GM21786 (cell line): ENCODE measurements at regions not wholly inside any gene's neighbourhood (a gene's known extent, or its start where the extent isn't known, plus 50 kb on each side); places are given as distances from the start of the nearest gene placed in this dataset.

Source experiments
- ATAC-seq: cut with Tn5 transposase; IDR thresholded peaks from one replicate; pipeline ENCODE4 v1.9.1; 2021; ENCODE audit not compliant: unreplicated experiment

DNA sequence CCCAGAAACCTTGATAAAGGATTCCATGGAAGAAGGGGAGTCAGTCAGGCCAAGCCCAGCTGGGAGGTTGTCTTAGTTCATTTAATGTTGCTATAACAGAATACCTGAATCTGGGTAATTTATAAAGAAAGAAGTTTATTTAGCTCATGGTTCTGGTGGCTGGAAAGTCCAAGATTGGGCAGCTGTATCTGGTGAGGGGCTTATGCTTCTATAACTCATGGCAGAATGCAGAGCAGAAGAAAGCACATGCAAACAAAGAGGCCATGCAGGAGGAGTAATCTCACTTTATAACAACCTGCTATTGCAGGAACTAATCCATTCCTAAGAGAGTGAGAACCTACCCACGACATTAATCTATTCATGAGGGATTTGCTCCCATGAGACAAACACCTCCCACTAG lies 54.2 kb upstream of the ANKRD1 start:
- ATAC-seq, result no peak

DNA sequence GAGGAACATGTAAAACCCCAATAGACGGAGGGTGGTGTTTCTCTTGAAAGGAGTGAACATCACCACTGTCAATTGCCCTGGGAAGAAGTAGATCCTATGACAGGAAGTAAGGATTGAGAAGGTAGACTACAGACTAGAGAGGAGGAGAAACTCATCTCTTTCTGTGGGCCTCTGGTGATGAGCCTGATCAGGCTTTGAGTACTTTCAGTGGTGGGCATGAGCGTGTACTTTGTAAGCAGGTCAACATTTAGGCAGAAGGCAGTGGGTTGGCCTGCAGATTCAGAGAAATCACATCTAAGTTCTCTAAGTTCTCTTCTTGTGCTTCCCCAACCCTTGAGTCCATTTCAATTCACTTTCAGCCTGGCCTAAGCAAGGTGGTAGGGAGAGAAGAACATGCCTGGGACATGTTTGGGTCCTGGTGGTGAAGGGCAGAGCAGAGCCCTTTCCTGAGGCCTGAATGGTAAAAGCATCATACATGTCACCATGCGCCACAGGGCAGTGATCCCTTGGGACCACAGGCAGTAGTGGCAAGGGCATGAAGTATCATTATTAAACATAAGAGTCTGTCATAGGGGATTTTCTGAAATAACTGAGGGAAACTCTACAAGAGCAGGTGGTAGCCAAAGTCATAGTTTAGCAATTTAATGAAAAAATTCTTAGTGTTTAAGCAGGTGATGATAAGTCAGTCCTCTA lies 56.4 kb upstream of the ANKRD1 start:
- ATAC-seq, result peak; percentile 74

DNA sequence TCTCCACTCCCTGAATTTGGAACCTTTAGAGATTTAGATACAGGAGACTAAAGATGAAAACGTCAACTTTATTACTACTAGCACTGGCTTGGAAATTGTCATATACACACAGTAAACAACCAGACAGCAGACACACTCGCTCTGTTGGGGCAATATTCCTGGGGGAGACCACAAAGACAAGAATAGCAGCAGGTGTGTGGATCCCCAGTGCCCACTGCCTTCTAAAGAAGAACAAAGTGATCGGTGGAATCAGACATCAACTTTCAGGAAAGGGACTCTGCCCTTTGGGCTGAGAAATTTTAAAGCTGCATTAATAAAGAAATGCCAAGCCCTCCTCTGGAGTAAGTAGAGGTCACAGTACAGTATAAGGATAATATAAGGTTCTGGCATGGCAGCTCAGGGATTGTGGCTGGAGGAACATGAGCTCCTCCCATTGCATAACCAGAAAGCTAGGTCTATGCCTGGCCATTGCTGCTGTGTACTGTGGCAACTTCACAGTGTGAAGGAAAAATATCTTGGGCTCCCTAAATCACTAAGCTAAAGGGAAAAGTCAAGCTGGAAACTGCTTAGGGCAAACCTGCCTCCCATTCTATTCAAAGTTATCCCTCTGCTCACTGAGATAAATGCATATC lies 57.1 kb upstream of the ANKRD1 start:
- ATAC-seq, result no peak

DNA sequence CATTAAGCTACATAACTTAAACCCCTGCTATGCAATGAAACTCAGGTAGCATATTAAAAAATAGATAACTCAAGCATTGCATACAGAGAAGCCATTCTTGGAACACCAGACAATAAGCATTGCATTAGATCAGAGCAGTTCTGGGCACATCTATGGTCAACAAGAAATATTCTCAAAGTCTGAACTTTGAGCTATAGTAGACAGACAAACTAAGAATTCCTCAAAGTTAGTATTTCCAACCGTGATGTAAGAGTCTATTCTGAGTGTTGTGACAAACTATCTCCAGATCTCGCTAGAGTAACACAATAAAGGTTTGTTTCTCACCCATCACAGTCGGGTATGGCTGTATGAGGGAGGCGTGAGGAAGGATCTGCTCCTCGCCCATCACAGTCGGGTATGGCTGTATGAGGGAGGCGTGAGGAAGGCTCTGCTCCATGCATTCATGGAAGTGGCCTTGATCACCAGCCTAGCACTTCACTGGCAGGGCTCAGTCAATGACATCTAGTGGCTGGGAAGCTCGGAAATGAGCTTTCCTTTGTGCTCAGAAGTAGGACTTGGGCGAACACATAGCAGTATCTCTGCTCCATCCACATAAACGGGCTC lies 61.6 kb upstream of the ANKRD1 start:
- ATAC-seq, result no peak

DNA sequence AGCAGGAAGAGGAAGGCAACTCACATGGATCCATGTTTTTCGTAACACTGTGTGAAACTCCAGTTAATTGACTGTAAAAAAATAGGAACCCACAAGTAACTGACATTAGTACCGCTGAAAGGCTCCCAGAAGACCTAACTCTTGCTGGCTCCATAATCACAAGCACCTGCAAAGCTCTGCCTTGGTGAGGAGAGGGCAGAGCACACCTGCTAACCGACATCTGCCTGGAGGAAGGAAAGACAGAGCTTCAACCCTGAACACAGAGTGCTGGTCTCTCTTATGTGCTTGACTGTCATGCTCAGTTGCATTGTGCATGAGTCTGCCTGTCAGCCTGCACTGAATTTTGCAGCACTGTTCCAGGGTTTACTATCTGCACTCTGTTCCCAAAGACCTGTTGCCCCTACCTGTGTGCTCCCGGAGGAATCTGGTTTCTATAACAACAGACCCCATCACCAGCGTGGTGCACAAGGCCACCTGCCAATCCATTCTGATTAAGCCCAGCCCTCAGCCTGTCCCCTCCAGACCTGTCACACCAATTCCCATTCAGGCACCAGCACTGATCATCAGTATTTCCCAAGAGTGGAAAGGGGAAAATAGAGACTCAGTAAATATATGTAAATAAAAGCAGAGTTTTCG lies 63.1 kb upstream of the ANKRD1 start:
- ATAC-seq, result no peak

DNA sequence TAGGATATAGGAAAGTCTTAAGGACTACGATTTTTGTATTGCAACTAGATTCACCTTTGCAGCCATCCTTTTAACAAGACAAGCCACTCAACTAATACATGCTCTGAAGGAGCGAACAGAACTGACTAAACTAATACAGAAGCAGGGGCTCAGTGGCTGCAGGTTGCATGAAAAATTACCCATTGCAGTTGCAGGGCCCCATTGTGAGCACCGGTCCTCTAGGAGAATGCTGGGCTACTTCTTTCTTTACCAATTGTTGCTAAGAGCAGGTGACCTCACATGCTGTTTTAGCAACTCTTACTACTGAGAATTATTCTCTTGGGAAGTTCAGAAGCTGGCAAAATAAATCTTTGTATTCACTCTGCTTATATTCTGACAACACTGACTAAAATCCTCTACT lies 64.0 kb upstream of the ANKRD1 start:
- ATAC-seq, result no peak

DNA sequence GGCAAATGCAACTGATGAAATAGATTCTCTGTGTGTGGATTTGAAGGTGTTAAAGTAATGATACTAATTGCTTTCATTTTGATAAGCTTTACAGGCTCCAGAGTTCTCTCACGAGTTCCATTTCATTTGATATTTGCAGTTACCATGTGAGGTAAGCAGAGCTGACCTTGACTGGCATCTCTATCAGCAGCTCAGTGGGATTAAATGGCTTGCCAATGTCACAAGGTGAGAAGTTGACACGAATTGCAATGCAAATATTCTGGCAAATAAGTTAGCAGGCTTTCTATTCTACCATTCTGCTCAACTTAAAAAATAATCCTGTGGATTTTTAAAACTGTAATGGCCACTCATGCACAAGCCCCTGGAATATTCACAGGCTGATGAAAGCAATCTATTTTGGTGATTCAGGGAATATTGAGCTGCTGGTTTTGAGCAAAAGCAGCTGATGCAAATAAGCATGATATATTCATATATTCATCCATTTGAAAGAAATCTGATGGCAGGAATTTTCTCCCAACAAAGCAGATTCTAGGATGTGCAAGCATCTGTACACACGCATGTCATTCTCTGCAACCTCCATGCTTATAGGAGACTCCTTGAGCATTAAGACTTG lies 64.5 kb upstream of the ANKRD1 start:
- no peak for ATAC-seq

DNA sequence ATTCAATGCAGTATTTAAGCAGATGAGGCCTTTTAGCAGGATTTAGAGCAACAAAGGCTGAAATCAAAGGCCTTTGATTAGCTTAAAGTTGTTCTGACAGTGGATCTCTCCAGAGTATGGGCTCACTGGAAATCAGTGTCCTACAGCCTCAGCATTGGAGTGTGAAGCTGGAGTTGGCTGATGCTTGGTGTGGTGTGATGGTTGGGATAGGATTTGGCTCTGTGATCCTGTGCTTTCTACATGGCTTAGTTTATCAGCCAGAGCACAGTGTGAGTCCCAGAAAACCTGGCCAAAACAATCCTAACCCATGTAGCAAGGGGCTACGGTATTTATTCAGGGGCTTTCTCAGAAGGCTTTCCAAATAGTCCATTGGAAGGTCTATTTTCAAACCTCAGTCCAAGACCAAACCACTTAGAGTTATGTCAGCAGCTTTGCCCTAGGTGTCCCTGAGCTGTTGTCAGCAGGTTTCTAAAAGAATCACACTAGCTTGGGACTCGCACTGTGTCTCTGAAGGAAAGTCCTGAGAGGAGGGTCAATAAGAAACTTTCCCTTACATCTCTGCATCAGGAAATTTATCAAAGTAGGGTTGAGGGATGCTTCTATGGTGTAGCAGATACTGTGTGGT lies 65.4 kb upstream of the ANKRD1 start:
- ATAC-seq, result no peak

DNA sequence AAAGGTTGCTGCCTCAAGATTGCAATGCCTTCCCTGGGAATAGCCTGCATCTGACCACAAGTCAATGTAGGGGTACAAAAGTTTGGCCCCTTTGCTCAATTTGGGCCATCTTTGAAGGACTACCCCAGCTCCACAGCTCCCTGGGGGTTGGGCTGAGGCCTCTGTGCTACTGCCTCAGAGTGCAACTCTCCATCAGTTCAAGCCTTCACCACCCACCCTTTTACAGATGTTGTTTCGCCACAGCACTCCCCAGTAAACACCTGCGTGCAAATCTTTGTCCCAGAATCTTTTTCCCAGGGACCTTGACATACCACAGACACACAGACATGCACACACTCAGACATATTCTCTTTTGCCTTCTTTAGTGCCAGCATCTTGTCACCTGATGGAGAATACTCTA lies 66.0 kb upstream of the ANKRD1 start:
- no peak for ATAC-seq

DNA sequence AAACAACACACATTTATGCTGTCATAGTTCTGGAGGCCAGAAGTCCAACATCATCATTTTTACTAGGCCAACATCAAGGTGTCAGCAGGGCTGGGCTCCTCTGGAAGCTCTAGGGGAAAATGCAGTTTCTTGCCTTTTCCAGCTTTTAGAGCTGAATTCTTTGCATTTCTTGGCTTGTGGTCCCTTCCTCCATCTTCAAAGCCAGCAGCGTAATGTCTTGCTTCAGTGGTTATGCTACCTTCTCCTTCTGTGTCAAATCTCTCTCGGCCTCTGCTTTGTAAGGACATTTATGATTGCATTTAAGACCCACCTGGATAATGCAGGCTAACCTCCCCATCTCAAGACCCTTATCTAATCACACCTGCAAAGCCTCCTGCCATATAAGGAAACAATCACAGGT lies 66.5 kb upstream of the ANKRD1 start:
- ATAC-seq, result no peak

DNA sequence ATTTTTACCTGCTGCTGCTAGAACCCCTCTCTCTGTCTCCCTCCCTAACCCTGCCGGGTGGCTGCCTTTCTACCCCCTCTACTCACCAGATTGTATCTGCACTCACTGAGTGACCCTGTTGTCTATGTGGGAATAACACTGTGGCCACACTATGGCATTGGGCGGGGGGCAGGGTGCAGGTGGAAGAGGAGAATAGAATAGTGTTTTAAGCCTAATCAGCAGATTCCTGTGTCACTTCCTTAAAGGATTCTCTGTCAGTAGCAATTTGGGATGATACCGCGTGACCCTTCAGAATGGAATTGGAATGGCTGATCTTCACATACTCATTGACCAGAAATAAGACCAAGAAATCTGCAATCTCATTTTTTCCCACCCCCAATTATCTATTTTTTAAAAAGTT lies 67.1 kb upstream of the ANKRD1 start:
- ATAC-seq, result no peak

DNA sequence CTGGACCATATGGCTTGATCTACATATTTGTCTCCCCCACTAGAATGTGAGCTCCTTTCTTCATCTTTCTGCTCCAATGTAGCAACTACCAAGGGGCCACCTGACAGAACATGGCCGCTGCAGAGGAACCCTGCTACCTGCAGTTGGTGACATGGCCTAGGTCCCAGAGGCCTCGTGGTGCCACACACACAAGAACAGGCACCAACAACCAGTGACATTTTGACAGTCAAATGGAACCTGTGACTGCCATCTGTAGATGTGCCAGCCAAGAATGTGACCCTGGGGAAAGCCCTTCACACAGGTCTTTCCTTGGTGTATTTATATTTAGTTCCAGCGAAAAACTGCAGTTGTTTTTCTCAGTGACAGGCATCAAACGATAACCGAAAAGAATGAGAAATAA lies 67.9 kb upstream of the ANKRD1 start:
- no peak for ATAC-seq

DNA sequence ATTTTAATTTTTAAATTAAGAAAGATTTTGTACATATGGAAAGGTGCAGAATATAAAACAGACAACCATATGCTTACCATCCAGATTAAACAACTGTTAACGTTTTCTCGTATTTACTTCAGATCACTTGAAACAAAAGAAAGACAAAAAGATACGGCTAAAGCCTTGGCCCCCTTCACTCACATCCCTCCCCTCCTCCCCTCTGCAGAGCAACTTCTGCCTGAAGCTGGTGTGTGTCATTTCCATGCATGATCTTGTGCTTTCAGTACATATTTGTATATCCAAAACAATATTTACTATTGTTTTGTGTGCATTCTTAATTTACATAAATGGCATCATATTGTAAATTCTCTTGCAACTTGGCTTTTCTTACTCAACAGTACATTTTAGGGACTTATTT lies 68.5 kb upstream of the ANKRD1 start:
- ATAC-seq, result no peak

DNA sequence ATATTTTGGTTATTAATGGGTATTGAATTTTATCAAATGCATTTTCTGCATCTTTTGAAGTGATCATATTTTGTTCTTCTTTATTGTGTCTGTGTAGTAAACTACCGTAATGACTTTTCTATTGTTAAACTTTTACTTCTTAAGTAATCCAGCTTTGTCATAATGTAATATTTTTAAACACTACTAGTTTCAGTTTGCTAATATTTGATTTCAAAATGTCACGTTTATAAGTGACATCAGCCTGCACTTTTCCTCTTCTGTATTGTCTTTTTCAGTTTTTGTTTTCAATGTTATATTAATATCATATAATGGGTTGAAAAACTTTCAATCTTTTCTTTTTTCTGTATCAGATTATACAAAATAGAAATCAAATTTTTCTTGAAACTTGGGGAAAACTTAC lies 71.6 kb upstream of the ANKRD1 start:
- ATAC-seq, result no peak

DNA sequence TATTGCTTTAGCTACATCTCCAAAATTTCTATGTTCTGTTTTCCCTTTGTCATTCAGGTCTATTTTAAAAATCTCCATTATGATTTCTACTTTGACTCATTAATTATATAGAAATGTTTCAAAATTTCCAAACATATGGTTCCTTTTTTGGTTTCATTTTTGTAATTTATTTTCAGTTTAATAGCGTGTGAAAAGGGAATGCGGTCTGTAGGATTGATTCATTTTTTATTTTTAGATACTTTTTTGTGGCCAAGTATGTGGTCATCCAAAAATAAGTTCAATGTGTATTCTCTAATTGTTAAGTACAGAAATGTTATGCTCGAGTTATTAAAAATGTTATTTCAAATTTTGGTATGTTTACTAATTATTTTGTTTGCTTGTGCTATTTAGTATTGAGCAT lies 72.5 kb upstream of the ANKRD1 start:
- ATAC-seq, result no peak

DNA sequence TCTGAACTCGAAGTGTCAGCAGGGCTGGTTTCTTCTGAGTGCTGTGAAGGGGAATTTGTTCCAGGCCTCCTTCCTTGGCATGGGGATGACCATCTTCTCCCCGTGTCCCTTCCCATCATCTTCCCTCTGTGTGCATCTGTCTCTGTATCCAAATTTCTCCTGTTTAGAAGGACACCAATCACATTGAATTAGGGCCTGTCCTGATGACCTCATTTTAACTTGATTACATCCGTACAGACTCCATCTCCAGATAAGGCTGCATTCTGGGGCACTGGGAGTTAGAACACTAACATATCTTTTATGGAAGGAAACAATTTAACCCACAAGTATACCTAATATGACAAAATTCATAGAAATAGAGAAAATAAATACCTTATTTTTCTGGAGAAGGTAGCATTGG lies 76.8 kb upstream of the ANKRD1 start:
- no peak for ATAC-seq

DNA sequence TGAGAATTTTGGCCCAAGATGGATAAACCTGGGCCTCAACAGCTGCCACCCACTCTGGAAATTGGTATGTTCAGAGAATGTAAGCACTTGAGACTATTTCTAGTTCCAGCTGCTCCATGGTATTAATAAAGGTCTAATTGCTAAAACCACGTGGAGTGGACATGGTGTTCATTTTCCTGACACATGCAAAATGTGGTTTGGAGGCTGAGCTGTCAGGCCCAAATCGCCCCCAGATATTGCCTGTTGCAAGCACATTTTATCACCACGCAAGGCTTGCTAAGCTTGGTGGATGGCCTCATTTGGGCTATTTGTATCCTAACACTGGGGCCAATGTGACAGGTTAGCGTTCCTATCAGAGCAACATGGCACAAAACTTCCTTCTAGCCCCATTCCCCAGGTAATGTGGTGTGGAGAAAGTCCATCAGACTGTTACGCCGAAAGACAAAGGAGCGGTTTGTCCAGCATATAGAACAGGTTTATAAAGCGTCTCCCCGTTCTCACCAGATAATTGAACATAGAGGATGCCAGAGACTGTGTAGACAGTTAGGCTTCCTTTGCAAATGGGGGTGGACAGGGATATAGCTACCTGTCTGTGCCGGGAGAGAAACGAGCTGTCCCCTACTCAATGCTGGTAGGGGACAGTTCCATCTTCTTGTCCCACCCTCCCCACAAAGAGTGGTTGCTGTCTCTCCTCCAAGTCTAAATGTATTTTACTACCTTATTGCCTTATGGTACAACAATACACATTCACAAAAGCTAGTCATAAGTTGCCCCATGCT lies 78.0 kb upstream of the ANKRD1 start:
- peak; percentile 18 for ATAC-seq

DNA sequence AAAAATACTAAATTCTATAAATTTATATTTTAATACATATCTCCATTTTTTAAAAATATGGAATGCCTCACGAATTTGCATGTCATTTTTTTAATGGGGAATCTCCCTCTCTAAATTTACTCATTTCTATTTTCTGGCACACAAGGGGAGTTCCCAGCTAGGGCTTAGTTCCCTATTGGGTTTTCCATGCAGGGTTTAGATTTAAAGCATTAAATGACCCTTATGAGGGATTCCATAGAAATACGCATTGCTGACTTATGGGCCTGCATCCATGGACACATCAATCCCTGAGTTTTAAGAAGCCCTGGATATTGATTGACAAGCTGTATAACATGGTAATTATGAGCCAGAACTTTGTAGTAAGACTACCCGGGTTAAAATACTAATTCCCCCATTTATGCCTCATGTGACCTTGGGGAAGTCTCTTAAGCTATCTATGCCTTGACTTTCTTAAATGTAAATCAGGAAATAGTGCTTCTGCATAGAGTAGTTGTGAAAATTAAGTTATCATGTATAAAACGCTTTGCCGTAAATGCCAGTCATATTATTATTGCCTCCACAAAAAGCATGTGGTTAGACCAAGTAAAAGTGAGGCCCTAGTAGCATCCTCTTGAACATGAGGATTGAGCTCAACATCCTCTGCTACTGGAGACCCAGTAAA lies 78.8 kb upstream of the ANKRD1 start:
- ATAC-seq, result peak; percentile 56

DNA sequence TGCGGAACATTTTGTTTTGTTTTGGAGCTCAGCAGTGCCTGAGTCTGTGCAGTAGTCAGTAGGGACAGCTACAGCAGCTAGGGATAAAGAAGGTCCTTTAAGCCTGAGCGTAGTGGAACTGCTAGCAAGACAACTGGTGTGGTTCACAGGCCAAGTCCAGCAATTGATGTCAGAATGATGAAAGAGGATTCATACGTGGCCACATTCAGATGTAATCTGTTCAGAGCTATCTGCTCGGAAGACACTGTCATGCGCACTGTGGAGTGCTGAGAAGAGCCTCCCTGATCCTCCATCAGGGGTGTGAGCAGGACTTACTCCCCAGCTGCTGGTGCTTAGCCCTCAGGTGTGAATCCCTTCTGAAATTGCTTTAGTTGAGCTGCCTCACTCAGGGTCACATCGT lies 79.6 kb upstream of the ANKRD1 start:
- no peak for ATAC-seq

DNA sequence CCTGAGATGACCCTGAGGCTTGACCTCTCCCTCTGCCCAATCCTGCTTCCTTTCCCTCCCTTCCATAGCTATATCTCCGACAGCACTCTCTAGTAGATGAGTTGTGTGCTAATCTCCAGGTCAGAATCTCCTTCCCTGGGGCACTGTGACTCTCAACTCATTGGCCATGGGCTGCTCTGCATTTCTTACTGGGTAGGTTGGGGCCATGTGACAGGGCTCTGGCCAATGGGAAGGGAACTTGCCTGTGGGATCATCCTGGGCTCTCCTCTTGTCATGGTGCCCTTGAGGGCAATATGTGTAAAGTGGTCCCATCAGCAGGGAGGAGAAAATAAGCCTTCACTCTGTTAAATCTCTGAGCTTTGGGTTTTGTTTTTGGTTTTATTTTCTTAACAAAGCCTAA lies 80.1 kb upstream of the ANKRD1 start:
- ATAC-seq, result no peak
